PC-9 (cell line): ENCODE measurements at regions not wholly inside any gene's neighbourhood (a gene's known extent, or its start where the extent isn't known, plus 50 kb on each side); places are given as distances from the start of the nearest gene placed in this dataset.

Source experiments
- BruUV-seq: library from RNA; stranded (reverse); fragments of 400-500 nt; replicated peaks from 2 replicates; lab custom pipeline; 2021; lab: Mats Ljungman, UMichigan
- CTCF ChIA-PET: fragments of 300-600 bp; sonication (Branson Sonifier 250); formaldehyde crosslinking; loops from one replicate; lab custom pipeline; 2022; ENCODE audit warnings: antibody characterized with exemption; lab: Charles Lee
- POLR2A ChIA-PET: fragments of 300-600 bp; sonication (Branson Sonifier 250); formaldehyde crosslinking; loops from one replicate; lab custom pipeline; 2022; ENCODE audit warnings: antibody characterized with exemption; ENCODE audit not compliant: unreplicated experiment; lab: Charles Lee
- DNase-seq, 2 experiments: peaks; one replicate each; pipeline versions ENCODE4 v3.0.0 to v3.0.0-alpha.2; 2015 to 2022; ENCODE audit warnings: mixed read lengths in 1 of 2
- H2AFZ ChIP-seq: fragments of 200-600 bp; sonication (generic); 2 replicates; pipeline ENCODE4 v1.8.1; 2017; ENCODE audit warnings: antibody characterized with exemption
- H3F3A ChIP-seq: fragments of 200-600 bp; sonication (generic); 2 replicates; pipeline ENCODE4 v1.8.1; 2017; ENCODE audit warnings: antibody characterized with exemption, mild to moderate bottlenecking, low read depth; ENCODE audit not compliant: insufficient read depth
- H3K27ac ChIP-seq: fragments of 200-600 bp; sonication (generic); 2 replicates; pipeline ENCODE4 v1.6.1; 2016; ENCODE audit warnings: mixed run types
- H3K27me3 ChIP-seq: fragments of 200-600 bp; sonication (generic); 2 replicates; pipeline ENCODE4 v1.6.1; 2016; ENCODE audit warnings: low read depth, mixed run types; ENCODE audit not compliant: insufficient read depth
- H3K36me3 ChIP-seq: fragments of 200-600 bp; sonication (generic); 2 replicates; pipeline ENCODE4 v1.6.1; 2016; ENCODE audit warnings: low read depth, mixed run types
- H3K4me1 ChIP-seq: fragments of 200-600 bp; sonication (generic); replicated peaks from 2 replicates; pipeline ENCODE4 v1.6.1; 2016; ENCODE audit warnings: mixed run types; ENCODE audit not compliant: insufficient read depth
- H3K4me2 ChIP-seq: fragments of 200-600 bp; sonication (generic); 2 replicates; pipeline ENCODE4 v1.6.1; 2017; ENCODE audit warnings: mixed run types
- H3K4me3 ChIP-seq: fragments of 200-600 bp; sonication (generic); 2 replicates; pipeline ENCODE4 v1.6.1; 2016; ENCODE audit warnings: mixed run types
- H3K79me2 ChIP-seq: fragments of 200-600 bp; sonication (generic); 2 replicates; pipeline ENCODE4 v1.6.1; 2017; ENCODE audit warnings: low read depth, mixed run types
- H3K9me2 ChIP-seq: fragments of 200-600 bp; sonication (generic); 2 replicates; pipeline ENCODE4 v1.8.1; 2017; ENCODE audit warnings: mild to moderate bottlenecking; ENCODE audit not compliant: insufficient read depth
- H3K9me3 ChIP-seq: fragments of 200-600 bp; sonication (generic); 2 replicates; pipeline ENCODE4 v1.8.1; 2016; ENCODE audit warnings: low read depth; ENCODE audit not compliant: insufficient read depth
- H4K20me1 ChIP-seq: fragments of 200-600 bp; sonication (generic); 2 replicates; pipeline ENCODE4 v1.8.1; 2017; ENCODE audit not compliant: insufficient read depth
- CTCF ChIP-seq: fragments of 200-600 bp; sonication (generic); conservative IDR thresholded peaks from 2 replicates; pipeline ENCODE4 v1.6.1; 2017; ENCODE audit warnings: mixed run types, antibody characterized with exemption, mild to moderate bottlenecking, moderate library complexity
- EZH2 ChIP-seq: fragments of 200-600 bp; sonication (generic); IDR thresholded peaks from 2 replicates; pipeline ENCODE4 v1.8.0; 2017; ENCODE audit warnings: antibody characterized with exemption, low read depth
- intact Hi-C: fragments of 100-400 bp; cut with micrococcal nuclease; formaldehyde crosslinking; loops from one replicate; pipeline ENCODE4 v1.10.0; 2022; ENCODE audit not compliant: unreplicated experiment

- POLR2A ChIA-PET: no interaction called here
- Histone ChIP-seq H3K79me2 (no peaks in the 10 kb centered on the region), H4K20me1 (no peaks in the 10 kb centered on the region), H3K9me3 (no peaks in the 10 kb centered on the region), H3K27ac (no peak overlapping the region), H3K9me2 (no peaks in the 10 kb centered on the region), H3K4me3 (no peak overlapping the region), H3K27me3 (no peaks in the 10 kb centered on the region), H3K36me3 (no peaks in the 10 kb centered on the region), H3F3A (no peaks in the 10 kb centered on the region), H3K4me2 (no peak overlapping the region), H3K4me1 (no peaks in the 10 kb centered on the region), H2AFZ (no peak overlapping the region)
- DNase-seq: no peak
- BruUV-seq: no TSS peak
- intact Hi-C loops: no loop called here
- CTCF ChIA-PET: no interaction called here
- no peak for TF ChIP-seq CTCF
- TF ChIP-seq EZH2: no peak
Observed at GRCh38 chr17:65433592-65433991, 127.9 kb downstream of the AXIN2 start.

GRCh38 chr17:65433157-65433556 is 128.3 kb downstream of the AXIN2 start:
- intact Hi-C loops: no loop called here
- BruUV-seq: no TSS peak

DNA sequence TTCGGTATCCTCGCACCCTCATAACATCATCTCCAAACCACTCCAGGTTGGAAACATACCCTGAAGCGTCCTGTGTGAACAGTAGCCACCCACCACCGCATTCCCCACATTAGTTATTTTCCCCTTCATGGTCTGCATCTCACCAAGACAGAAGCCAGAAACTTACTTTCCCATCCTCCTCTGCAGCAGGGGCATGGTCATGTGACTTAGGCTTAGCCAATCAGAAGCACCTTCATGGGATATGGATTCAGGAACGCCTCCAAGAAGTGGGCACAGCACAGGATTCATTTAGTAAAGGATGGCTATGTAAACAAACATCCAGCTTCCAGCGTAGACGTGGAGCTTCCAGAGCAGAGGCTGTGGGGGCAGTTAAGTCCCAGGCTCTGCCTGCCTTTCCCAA is 130.3 kb downstream of the AXIN2 start:
- Histone ChIP-seq H3K4me1 (no peaks in the 10 kb centered on the region), H3K4me2 (no peak overlapping the region), H3F3A (no peaks in the 10 kb centered on the region), H3K27me3 (no peaks in the 10 kb centered on the region), H3K36me3 (no peaks in the 10 kb centered on the region), H3K9me2 (no peaks in the 10 kb centered on the region), H3K79me2 (no peaks in the 10 kb centered on the region), H3K9me3 (no peaks in the 10 kb centered on the region), H3K27ac (no peak overlapping the region), H4K20me1 (no peaks in the 10 kb centered on the region), H3K4me3 (no peak overlapping the region), H2AFZ (no peak overlapping the region)
- CTCF ChIA-PET: no interaction called here
- no peak for TF ChIP-seq EZH2
- TF ChIP-seq CTCF: no peak
- DNase-seq: no peak
- no TSS peak for BruUV-seq
- POLR2A ChIA-PET: no interaction called here
- intact Hi-C loops: no loop called here

More at GRCh38 chr17:65433157-65433556, 128.3 kb downstream of the AXIN2 start:
- H3K4me1 ChIP-seq: no peaks in the 10 kb centered on the region
- no peak overlapping the region for H3K4me3 ChIP-seq
- TF ChIP-seq CTCF: no peak
- no peak for TF ChIP-seq EZH2
- no peak overlapping the region for H2AFZ ChIP-seq
- no peaks in the 10 kb centered on the region for H3K27me3 ChIP-seq
- no peaks in the 10 kb centered on the region for H3K36me3 ChIP-seq
- CTCF ChIA-PET: no interaction called here
- no peak overlapping the region for H3K4me2 ChIP-seq
- POLR2A ChIA-PET: no interaction called here
- no peak for DNase-seq
- H3K9me3 ChIP-seq: no peaks in the 10 kb centered on the region
- H3K27ac ChIP-seq: no peak overlapping the region
- H3K9me2 ChIP-seq: no peaks in the 10 kb centered on the region
- no peaks in the 10 kb centered on the region for H3F3A ChIP-seq
- H4K20me1 ChIP-seq: no peaks in the 10 kb centered on the region
- H3K79me2 ChIP-seq: no peaks in the 10 kb centered on the region
